Fibroblast of skin of back (primary cell): ENCODE measurements at regions not wholly inside any gene's neighbourhood (a gene's known extent, or its start where the extent isn't known, plus 50 kb on each side); places are given as distances from the start of the nearest gene placed in this dataset.
"Not testable (repeated sequence)": the region's sequence is repeated elsewhere in the genome, so short reads cannot be mapped to it uniquely, and the experiment has no call there.

Source experiments
- DNase-seq: peaks from one replicate; pipeline ENCODE4 v3.0.0-alpha.2; 2013

DNA sequence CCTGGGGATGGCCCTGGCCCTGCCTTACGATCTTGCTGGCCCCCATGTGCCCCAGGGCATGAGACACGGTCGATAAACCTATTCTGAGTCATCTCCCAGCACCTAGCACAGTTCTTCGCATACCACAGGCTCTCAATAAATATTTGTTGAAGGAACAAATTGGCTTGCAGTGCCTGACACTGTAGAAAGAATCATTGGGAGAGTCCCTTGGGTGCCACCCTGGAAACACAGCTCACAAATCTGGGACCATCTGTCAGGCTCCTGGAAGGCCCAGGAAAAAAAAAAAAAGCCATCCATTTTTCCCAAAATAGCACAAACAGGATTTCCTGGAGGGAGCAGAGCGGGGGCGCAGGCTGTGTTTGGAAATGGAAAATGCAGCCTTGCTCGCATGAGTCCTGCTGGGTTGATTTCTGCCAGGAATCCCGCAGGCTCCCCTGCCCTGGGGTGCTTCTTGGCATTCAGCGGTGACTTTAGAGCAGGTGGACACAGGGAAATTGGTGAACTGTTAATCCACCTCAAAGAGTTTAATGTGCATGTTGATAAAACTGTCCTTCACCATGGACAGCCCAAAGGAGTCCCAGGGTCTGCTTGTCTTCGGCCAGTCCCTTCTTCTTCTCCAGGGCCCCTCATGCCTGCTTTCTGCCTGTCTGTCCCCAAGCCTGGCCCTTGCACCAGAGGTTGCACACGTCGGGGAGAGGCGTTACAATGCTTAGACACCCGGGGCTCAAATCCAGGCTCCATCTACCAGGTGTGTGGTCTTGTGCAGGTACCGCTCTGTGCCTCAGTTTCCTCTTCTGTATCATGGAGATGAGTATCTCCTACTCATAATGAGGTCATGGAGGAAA lies 106.1 kb upstream of the RFLNA start:
- DNase-seq = peak; percentile 35

- DNase-seq = no peak
Observed at GRCh38 chr12:124190312-124191023, 104.4 kb upstream of the RFLNA start.

DNA sequence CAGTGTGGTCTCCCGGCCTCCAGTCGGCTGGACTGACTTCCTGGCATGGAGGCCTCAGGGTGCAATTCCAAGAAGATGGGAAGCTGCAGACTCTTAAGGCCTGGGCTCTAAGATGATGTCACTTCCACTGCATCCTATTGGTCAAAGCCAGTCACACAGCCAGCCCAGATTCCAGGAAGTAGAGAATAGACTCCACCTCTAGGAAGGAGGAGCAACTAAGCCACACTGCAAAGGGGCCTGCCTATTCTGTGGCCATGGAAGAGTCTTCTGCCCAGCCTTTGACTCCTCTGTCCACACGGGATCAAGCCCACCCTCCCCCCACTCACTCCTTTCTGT lies 103.9 kb upstream of the RFLNA start:
- DNase-seq = peak; percentile 42

DNA sequence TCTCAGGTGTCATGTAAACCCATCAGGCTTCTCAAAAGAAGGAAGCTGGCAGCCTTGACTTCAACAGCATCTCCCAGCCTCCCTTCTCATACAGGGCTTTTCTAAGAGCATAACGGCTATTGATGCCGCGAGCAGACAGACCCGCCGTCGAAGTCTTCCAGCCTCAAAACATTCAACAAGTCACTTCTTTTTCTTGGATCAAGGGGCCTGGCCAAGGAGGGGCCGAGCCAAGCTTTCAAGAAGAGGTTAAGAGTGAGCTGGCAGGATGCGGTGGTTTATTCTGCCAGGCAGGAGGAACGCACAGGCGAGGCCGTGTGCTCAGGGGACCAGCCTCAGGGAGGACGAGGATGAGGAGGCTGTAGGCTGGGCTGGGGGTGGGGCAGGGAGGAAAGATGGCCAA lies 102.9 kb upstream of the RFLNA start:
- DNase-seq = no peak

DNA sequence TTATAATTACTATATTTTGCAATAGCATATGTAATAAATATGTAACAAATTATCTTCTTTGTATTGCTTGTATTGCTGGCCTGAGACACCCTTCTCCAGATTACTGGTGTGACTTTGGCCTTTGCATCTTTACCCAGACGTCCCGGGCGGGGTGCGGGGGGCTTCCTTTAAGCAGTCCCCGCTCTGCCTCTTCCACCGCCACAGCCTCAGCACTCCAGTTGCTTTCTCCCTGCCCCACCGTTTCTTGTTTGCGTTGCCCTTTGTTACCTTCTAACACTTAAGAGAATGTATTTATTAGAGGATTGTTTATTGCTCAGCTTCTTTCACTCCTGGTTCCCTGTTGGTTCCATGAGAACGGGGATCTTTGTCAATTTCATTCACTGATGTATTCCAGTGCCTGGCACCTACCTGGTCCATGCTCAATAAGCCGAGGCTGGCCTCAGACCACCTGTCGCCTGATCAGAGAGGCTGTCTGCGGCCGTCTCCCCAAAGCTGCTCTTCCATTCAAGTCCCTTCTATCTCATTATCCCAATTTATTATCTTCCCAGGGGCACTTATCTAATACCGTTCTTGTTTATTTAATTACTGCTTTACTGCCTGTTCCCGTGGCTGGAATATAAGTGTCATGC lies 100.5 kb upstream of the RFLNA start:
- DNase-seq = no peak

DNA sequence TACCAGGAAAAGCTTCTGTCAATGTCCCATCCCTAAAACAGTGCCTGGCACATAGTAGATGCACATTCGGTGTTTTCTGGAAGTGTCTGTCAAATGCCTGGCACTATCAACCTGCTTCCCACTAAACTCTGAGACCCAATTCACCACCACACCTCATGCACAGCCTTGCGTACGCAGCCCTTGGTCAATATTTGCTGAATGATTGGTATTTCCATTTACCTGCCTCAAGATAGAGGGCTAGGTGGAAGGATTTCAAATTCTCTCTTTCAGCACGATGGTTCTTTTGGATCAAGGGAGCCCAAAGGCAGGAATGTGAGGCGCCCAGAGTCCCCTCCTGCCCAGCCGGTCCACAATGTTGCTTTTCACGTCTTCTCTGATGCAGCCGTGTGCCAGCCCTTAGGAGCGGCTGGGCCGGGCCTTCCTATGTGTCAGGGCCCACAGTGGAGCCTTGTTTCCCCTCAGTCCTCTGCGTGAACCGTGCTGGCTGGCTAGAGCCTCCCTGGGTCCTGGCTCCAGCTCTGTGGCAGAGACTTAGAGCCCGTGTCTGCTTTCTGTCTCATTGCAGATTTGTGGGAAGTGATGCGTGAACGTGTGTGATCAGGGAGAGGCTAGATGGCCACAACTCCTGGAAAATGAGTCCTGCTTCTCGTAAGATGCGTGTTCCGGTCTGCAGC lies 99.9 kb upstream of the RFLNA start:
- no peak for DNase-seq

GRCh38 chr12:124195567-124195942 lies 99.3 kb upstream of the RFLNA start:
- no peak for DNase-seq

- no peak for DNase-seq
Observed at GRCh38 chr12:124196236-124196635, 98.7 kb upstream of the RFLNA start.

- no peak for DNase-seq
Observed at GRCh38 chr12:124201248-124201647, 93.6 kb upstream of the RFLNA start.

- DNase-seq = no peak
Observed at GRCh38 chr12:124203176-124203575, 91.7 kb upstream of the RFLNA start.

GRCh38 chr12:124205405-124205804 lies 89.5 kb upstream of the RFLNA start:
- no peak for DNase-seq

GRCh38 chr12:124207049-124207448 lies 87.8 kb upstream of the RFLNA start:
- DNase-seq = no peak

- no peak for DNase-seq
Observed at GRCh38 chr12:124207617-124208016, 87.3 kb upstream of the RFLNA start.

DNA sequence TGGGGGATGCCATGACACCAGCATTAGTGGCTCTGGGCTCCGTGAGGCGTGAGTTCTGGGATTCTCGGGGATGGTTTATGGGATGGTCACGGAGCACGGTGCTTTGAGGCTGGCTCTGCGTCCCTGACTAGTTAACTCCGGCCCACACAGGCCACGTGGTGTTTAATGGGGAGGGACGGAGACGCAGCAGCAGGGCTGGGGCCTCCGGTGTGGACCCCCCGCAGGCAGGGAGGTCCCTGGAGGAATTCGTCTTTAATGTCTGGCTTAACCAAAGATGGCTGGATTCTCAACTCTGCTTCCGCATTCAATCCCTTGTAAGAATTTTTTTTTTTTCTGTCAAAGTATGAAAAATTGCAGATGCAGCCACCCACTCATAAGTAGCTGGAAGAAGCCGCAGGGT lies 86.4 kb upstream of the RFLNA start:
- DNase-seq = no peak

- no peak for DNase-seq
Observed at GRCh38 chr12:124210991-124211577, 83.8 kb upstream of the RFLNA start.

DNA sequence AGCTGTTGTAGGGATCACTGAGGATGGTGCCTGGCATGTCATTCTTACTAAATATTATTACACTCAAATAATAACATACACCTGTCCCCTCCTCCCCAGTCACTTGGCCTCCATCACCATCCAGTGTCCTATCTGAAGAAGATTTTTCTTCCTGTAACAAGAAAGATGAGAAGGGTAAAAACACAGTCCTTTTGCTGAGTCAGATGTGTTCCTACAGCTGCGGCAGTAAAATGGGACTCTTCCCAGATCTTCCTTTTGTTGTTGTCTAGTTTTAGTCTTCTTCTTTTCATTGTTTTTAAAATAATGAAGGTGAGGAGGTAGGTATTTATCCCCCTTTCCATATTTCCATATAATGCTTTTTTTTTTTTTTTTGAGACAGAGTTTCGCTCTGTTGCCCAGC lies 83.1 kb upstream of the RFLNA start:
- DNase-seq = no peak

GRCh38 chr12:124213666-124214347 lies 81.1 kb upstream of the RFLNA start:
- no peak for DNase-seq

- DNase-seq = no peak
Observed at GRCh38 chr12:124214574-124214973, 80.3 kb upstream of the RFLNA start.

DNA sequence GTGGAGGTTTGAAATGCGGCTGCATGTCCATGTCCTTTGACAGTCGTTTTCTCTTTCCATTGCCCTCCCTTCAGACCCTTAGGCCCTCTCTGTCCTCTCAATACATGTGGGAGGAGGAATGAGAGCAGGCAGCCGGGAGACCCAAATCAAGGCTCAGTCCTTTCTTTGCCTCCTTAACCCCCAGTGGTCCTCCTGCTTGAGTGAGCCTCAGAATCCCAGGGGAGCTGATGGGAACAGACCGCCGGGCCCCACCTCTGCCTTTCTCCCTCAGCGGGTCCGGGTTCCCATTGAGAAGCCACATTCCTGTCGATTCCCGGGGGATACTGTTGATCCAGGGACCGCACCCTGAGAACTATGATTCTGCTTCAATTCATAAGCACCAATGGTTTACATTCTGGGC lies 77.9 kb upstream of the RFLNA start:
- no peak for DNase-seq

DNA sequence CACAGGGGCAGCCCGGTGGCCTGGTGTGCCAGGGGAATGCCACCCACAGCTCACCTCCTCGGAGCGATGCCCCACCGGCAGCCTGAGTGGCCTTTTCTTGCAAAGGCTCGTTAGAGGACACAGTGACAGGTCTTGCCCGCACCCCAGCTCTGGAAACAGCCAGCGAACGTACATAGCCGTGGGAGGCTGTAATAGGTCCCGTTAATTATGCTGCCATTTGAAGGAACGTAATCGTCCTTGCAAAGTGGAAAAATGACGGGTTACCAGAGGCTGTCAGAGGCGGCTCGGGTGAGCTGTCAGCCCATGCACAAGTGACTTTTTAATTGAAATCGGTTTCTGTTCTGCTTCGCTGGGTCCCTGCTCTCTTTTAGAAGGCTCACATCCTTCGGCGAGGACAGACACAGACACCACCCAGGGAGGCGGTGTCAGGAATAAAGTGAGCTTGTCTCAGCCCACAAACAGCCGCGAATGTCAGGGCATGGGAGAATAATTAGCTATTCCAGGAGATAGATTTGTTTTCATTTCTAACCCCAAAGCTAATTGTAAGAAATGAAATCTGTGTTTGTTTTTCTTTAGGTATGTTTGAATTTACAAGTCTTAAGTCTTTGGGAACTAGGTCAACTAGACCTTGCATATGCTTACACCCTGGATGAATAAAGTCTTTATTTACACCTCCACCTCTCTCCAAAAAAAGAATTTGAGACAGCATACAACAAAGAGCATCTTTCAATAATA lies 77.2 kb upstream of the RFLNA start:
- DNase-seq = no peak

DNA sequence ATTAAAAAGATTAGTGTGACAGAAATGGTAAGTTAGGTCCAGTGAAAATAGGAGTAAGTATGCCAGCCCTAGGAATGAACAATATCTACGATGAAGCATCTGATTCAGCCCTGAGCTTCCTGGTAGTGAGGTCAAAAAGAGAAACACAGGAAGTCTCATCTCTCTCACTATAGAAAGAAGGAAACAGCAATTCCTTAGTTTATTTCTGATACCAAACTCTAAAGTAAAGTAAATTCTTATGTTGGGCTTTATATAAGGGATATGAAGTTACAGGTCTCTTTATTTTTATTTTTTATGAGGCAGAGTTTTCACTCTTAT lies 76.7 kb upstream of the RFLNA start:
- DNase-seq = no peak

DNA sequence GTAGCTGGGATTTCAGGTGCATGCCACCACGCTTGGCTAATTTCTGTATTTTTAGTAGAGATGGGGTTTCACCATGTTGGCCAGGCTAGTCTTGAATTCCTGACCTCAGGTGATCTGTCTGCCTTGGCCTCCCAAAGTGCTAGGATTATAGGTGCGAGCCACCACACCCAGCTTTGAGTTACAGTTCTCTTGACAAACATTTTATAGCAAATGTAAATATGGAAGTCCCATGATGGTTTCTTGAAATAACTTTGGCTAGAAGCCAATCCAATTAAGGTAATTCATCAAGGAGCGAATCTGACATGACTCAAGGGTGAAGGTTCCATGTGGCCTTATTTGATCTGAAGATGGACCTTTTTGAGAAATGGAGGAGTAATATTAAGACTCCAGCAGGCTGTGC lies 76.2 kb upstream of the RFLNA start:
- DNase-seq = not testable (repeated sequence)
